CD14-positive monocyte (primary cell): ENCODE measurements at regions not wholly inside any gene's neighbourhood (a gene's known extent, or its start where the extent isn't known, plus 50 kb on each side); places are given as distances from the start of the nearest gene placed in this dataset.

Source experiments
- DNase-seq, 3 donors: peaks; one replicate each; pipeline ENCODE4 v3.0.0-alpha.2; 2011 to 2022
- H2AFZ ChIP-seq: 2 replicates; pipeline ENCODE4 v1.6.0; 2012; ENCODE audit warnings: mild to moderate bottlenecking, low read depth, low read length, inconsistent platforms; ENCODE audit not compliant: insufficient read depth, poor library complexity, severe bottlenecking
- H3K27ac ChIP-seq, 2 donors: 1 replicate in 1 of 2; 2 replicates in 1 of 2; pipeline ENCODE4 v1.5.1; 2012 to 2013; ENCODE audit warnings: low read length in 2 of 2, control low read depth in 1 of 2, inconsistent platforms in 1 of 2, low read depth in 1 of 2, mild to moderate bottlenecking in 1 of 2
- H3K27me3 ChIP-seq, 2 donors: one replicate each; pipeline versions ENCODE4 v1.6.0 to v1.6.1; 2011 to 2013; ENCODE audit warnings: low read length in 2 of 2; ENCODE audit not compliant: control insufficient read depth in 2 of 2, insufficient read depth in 2 of 2
- H3K36me3 ChIP-seq, 2 donors: replicated peaks in 1 of 2; 1 replicate in 1 of 2; 2 replicates in 1 of 2; pipeline versions ENCODE4 v1.5.1 to v1.6.1; 2012 to 2013; ENCODE audit warnings: low read length in 2 of 2, control low read depth in 1 of 2, inconsistent platforms in 1 of 2, mild to moderate bottlenecking in 1 of 2; ENCODE audit not compliant: insufficient read depth in 2 of 2, control insufficient read depth in 1 of 2
- H3K4me1 ChIP-seq, 2 donors: 1 replicate in 1 of 2; 2 replicates in 1 of 2; pipeline versions ENCODE4 v1.5.1 to v1.6.1; 2012 to 2013; ENCODE audit warnings: low read length in 2 of 2, control low read depth in 1 of 2, inconsistent platforms in 1 of 2, mild to moderate bottlenecking in 1 of 2, moderate library complexity in 1 of 2; ENCODE audit not compliant: insufficient read depth in 2 of 2, control insufficient read depth in 1 of 2
- H3K4me2 ChIP-seq: replicated peaks from 2 replicates; pipeline ENCODE3; 2012; ENCODE audit warnings: low read length, moderate library complexity, mild to moderate bottlenecking; ENCODE audit not compliant: poor library complexity, severe bottlenecking; ENCODE audit errors: extremely low read depth
- H3K4me3 ChIP-seq, 3 experiments: fragments of 200-600 bp in 1 of 3; sonication (generic) in 1 of 3; replicated peaks in 1 of 3; 1 replicate in 2 of 3; 2 replicates in 1 of 3; pipeline ENCODE4 v1.5.1; 2011 to 2013; ENCODE audit warnings: low read length in 3 of 3, mild to moderate bottlenecking in 3 of 3, control low read depth in 2 of 3, low read depth in 2 of 3, inconsistent platforms in 1 of 3, moderate library complexity in 1 of 3
- H3K79me2 ChIP-seq: 2 replicates; pipeline ENCODE4 v1.6.0; 2012; ENCODE audit warnings: mild to moderate bottlenecking, control low read depth, inconsistent platforms, low read length, moderate library complexity; ENCODE audit not compliant: insufficient read depth
- H3K9ac ChIP-seq: 2 replicates; pipeline ENCODE4 v1.6.0; 2017; ENCODE audit warnings: low read length, mild to moderate bottlenecking; ENCODE audit not compliant: insufficient read depth, poor library complexity, severe bottlenecking
- H3K9me3 ChIP-seq, 2 donors: replicated peaks in 1 of 2; 1 replicate in 1 of 2; 2 replicates in 1 of 2; pipeline versions ENCODE4 v1.5.1 to v1.6.1; 2012 to 2013; ENCODE audit warnings: low read length in 2 of 2, control low read depth in 1 of 2; ENCODE audit not compliant: control insufficient read depth in 1 of 2, insufficient read depth in 1 of 2
- H4K20me1 ChIP-seq: 2 replicates; pipeline ENCODE4 v1.6.0; 2012; ENCODE audit warnings: mild to moderate bottlenecking, low read length, control low read depth, moderate library complexity; ENCODE audit not compliant: insufficient read depth
- H3K27ac Mint-ChIP-seq, 7 donors: one replicate each; pipeline ENCODE4 v1.8.0; 2020; ENCODE audit warnings: mild to moderate bottlenecking in 7 of 7, mixed read lengths in 7 of 7, moderate library complexity in 6 of 7, inconsistent platforms in 2 of 7
- H3K27me3 Mint-ChIP-seq, 3 donors: one replicate each; pipeline ENCODE4 v1.8.0; 2021 to 2022; ENCODE audit warnings: low read depth in 3 of 3, mild to moderate bottlenecking in 3 of 3, mixed read lengths in 3 of 3, moderate library complexity in 3 of 3, inconsistent platforms in 1 of 3
- H3K36me3 Mint-ChIP-seq, 2 donors: one replicate each; pipeline ENCODE4 v1.8.0; 2020; ENCODE audit warnings: mixed read lengths in 2 of 2, inconsistent platforms in 1 of 2, mild to moderate bottlenecking in 1 of 2
- H3K4me1 Mint-ChIP-seq: one replicate; pipeline ENCODE4 v1.8.0; 2020; ENCODE audit warnings: mild to moderate bottlenecking, mixed read lengths
- H3K4me3 Mint-ChIP-seq, 2 donors: one replicate each; pipeline ENCODE4 v1.8.0; 2020; ENCODE audit warnings: mild to moderate bottlenecking in 2 of 2, mixed read lengths in 2 of 2, moderate library complexity in 1 of 2
- H3K9me3 Mint-ChIP-seq, 7 donors: one replicate each; pipeline ENCODE4 v1.8.0; 2020 to 2022; ENCODE audit warnings: mixed read lengths in 7 of 7, mild to moderate bottlenecking in 6 of 7, moderate library complexity in 6 of 7, inconsistent platforms in 2 of 7
- WGBS: methylation state at CpG from one replicate; pipeline ENCODE4 v1.1.5; 2013; ENCODE audit warnings: missing lambda C conversion rate; ENCODE audit not compliant: insufficient coverage; 5-methylcytosine and 5-hydroxymethylcytosine counted together
- intact Hi-C, 2 donors: fragments of 100-400 bp; cut with micrococcal nuclease; formaldehyde crosslinking; loops; one replicate each; pipeline versions ENCODE4 v1.15.0 to v1.15.1; 2023
- TF ChIP-seq, protein P1 (sequence below): fragments of 200-600 bp; IDR thresholded peaks from one replicate; pipeline ENCODE4 v1.8.0; 2022; ENCODE audit warnings: antibody characterized with exemption, mild to moderate bottlenecking

DNA sequence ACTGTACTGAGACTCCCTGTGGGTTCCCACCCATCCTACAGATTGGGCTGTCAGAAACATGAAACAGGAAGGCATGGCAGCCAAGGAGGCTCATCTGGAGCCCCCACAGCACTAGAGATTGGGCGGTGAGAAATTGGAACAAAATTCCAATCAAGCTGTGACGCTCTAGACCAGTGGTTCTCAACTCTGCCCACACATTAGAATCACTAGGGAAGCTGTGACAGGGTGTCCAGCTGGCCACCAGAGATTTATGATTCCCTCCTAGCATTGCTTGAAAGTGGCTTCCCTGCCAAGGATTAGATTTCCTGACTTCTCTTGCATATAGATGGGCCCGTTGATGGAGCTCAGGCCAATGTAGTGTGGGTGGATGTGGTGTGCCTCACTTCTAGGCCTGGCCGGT lies 187.5 kb upstream of the ZC3H12A start:
- H4K20me1 ChIP-seq: no peaks in the 10 kb centered on the region
- no peak overlapping the region for H3K4me2 ChIP-seq
- no peak overlapping the region for H2AFZ ChIP-seq
- no peak overlapping the region for H3K4me3 ChIP-seq
- no peak overlapping the region for H3K9ac ChIP-seq
- no peaks in the 10 kb centered on the region for H3K79me2 ChIP-seq
- Mint-ChIP-seq H3K4me3 (no peak overlapping the region), H3K4me1 (peaks cover 8% of the 10 kb centered on the region), H3K27ac (no peak overlapping the region), H3K9me3 (peaks cover 0 to 12% (median 3%) of the 10 kb centered on the region in 7 donors), H3K27me3 (peaks cover 3 to 11% (median 8%) of the 10 kb centered on the region in 3 donors), H3K36me3 (no peaks in the 10 kb centered on the region)
- H3K4me1 ChIP-seq: peaks cover 0 to 3% of the 10 kb centered on the region in 2 donors
- TF ChIP-seq, protein P1, sequence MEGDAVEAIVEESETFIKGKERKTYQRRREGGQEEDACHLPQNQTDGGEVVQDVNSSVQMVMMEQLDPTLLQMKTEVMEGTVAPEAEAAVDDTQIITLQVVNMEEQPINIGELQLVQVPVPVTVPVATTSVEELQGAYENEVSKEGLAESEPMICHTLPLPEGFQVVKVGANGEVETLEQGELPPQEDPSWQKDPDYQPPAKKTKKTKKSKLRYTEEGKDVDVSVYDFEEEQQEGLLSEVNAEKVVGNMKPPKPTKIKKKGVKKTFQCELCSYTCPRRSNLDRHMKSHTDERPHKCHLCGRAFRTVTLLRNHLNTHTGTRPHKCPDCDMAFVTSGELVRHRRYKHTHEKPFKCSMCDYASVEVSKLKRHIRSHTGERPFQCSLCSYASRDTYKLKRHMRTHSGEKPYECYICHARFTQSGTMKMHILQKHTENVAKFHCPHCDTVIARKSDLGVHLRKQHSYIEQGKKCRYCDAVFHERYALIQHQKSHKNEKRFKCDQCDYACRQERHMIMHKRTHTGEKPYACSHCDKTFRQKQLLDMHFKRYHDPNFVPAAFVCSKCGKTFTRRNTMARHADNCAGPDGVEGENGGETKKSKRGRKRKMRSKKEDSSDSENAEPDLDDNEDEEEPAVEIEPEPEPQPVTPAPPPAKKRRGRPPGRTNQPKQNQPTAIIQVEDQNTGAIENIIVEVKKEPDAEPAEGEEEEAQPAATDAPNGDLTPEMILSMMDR: no peak
- no peaks in the 10 kb centered on the region for H3K9me3 ChIP-seq
- no peak overlapping the region for H3K27ac ChIP-seq
- no peak for DNase-seq
- 92% methylated on average over 2 of the region's 4 CpGs for WGBS
- no peaks in the 10 kb centered on the region for H3K27me3 ChIP-seq
- H3K36me3 ChIP-seq: no peaks in the 10 kb centered on the region
- intact Hi-C loops: no loop called here

- intact Hi-C loops: no loop called here
- Histone ChIP-seq H3K9ac (no peak overlapping the region), H2AFZ (peak overlapping the region; percentile 31), H3K4me3 (no peak overlapping the region), H3K27ac (no peak overlapping the region), H3K4me1 (peaks cover 0 to 3% of the 10 kb centered on the region in 2 donors), H3K36me3 (no peaks in the 10 kb centered on the region), H3K79me2 (no peaks in the 10 kb centered on the region), H4K20me1 (no peaks in the 10 kb centered on the region), H3K4me2 (no peak overlapping the region), H3K9me3 (no peaks in the 10 kb centered on the region), H3K27me3 (no peaks in the 10 kb centered on the region)
- Mint-ChIP-seq H3K9me3 (peaks cover 0 to 8% (median 3%) of the 10 kb centered on the region in 7 donors), H3K27me3 (peaks cover 3 to 11% (median 7%) of the 10 kb centered on the region in 3 donors), H3K4me1 (peaks cover 8% of the 10 kb centered on the region), H3K36me3 (no peaks in the 10 kb centered on the region), H3K27ac (peak overlapping the region in 1 of 7 donors; percentile 38), H3K4me3 (no peak overlapping the region)
- TF ChIP-seq, protein P1: no peak
- DNase-seq: peak; percentile 4 to 29 (median 10)
- WGBS: no CpG with 5 or more reads among the region's 3 CpGs
Observed at GRCh38 chr1:37288900-37289299, 185.5 kb upstream of the ZC3H12A start.
